HG02840 (cell line): ENCODE measurements at regions not wholly inside any gene's neighbourhood (a gene's known extent, or its start where the extent isn't known, plus 50 kb on each side); places are given as distances from the start of the nearest gene placed in this dataset.
"Not testable (repeated sequence)": the region's sequence is repeated elsewhere in the genome, so short reads cannot be mapped to it uniquely, and the experiment has no call there.

Experiments
- ATAC-seq: cut with Tn5 transposase; IDR thresholded peaks from one replicate; pipeline ENCODE4 v1.9.1; 2021; ENCODE audit warnings: mild to moderate bottlenecking, moderate library complexity, moderate number of reproducible peaks; ENCODE audit not compliant: unreplicated experiment, low FRiP score

- no peak for ATAC-seq
These were observed 416.3 kb downstream of the BUD13 start for GRCh38 chr11:116356451-116356850.

- ATAC-seq: no peak
These were observed 417.7 kb downstream of the BUD13 start for GRCh38 chr11:116355104-116355503.

GRCh38 chr11:116353589-116353988 is 419.2 kb downstream of the BUD13 start:
- no peak for ATAC-seq

GRCh38 chr11:116352881-116353280 is 419.9 kb downstream of the BUD13 start:
- ATAC-seq: no peak

- no peak for ATAC-seq
These were observed 424.6 kb downstream of the BUD13 start for GRCh38 chr11:116348226-116348625.

- no peak for ATAC-seq
These were observed 427.2 kb downstream of the BUD13 start for GRCh38 chr11:116345575-116345974.

GRCh38 chr11:116344601-116345000 is 428.2 kb downstream of the BUD13 start:
- ATAC-seq: no peak

- ATAC-seq: no peak
These were observed 429.5 kb downstream of the BUD13 start for GRCh38 chr11:116343270-116343669.

- no peak for ATAC-seq
These were observed 430.6 kb downstream of the BUD13 start for GRCh38 chr11:116342148-116342547.

- ATAC-seq: no peak
These were observed 433.3 kb downstream of the BUD13 start for GRCh38 chr11:116339306-116340098.

GRCh38 chr11:116338500-116338899 is 434.3 kb downstream of the BUD13 start:
- ATAC-seq: not testable (repeated sequence)

GRCh38 chr11:116336540-116336939 is 436.2 kb downstream of the BUD13 start:
- ATAC-seq: no peak

- ATAC-seq: no peak
These were observed 436.9 kb downstream of the BUD13 start for GRCh38 chr11:116335891-116336290.

GRCh38 chr11:116335078-116335477 is 437.7 kb downstream of the BUD13 start:
- ATAC-seq: no peak

GRCh38 chr11:116334596-116334995 is 438.2 kb downstream of the BUD13 start:
- no peak for ATAC-seq

GRCh38 chr11:116333001-116333535 is 439.7 kb downstream of the BUD13 start:
- ATAC-seq: no peak

GRCh38 chr11:116332391-116332790 is 440.4 kb downstream of the BUD13 start:
- no peak for ATAC-seq

- no peak for ATAC-seq
These were observed 441.4 kb downstream of the BUD13 start for GRCh38 chr11:116331381-116331780.

- no peak for ATAC-seq
These were observed 442.2 kb downstream of the BUD13 start for GRCh38 chr11:116330439-116331185.

- ATAC-seq: no peak
These were observed 443.3 kb downstream of the BUD13 start for GRCh38 chr11:116329354-116330090.

- no peak for ATAC-seq
These were observed 443.9 kb downstream of the BUD13 start for GRCh38 chr11:116328851-116329250.
